Vagina (tissue), 2 donors: ENCODE measurements at regions not wholly inside any gene's neighbourhood (a gene's known extent, or its start where the extent isn't known, plus 50 kb on each side); places are given as distances from the start of the nearest gene placed in this dataset.

Experiments used
- DNase-seq, 2 donors: peaks; one replicate each; pipeline ENCODE4 v3.0.0-alpha.2; 2017; ENCODE audit errors: extremely low spot score in 2 of 2
- H3K27ac ChIP-seq: fragments of 200-600 bp; sonication (generic); one replicate; pipeline ENCODE4 v1.5.1; 2019
- H3K27me3 ChIP-seq: fragments of 200-600 bp; sonication (generic); one replicate; pipeline ENCODE4 v1.5.1; 2019
- H3K36me3 ChIP-seq, 2 donors: fragments of 200-600 bp; sonication (generic); one replicate each; pipeline ENCODE4 v1.5.1; 2017 to 2019
- H3K4me1 ChIP-seq: fragments of 200-600 bp; sonication (generic); one replicate; pipeline ENCODE4 v1.5.1; 2019
- H3K4me3 ChIP-seq, 2 donors: fragments of 200-600 bp; sonication (generic); 1 replicate in 1 of 2; 2 replicates in 1 of 2; pipeline ENCODE4 v1.5.1; 2016 to 2019
- H3K9me3 ChIP-seq: fragments of 200-600 bp; sonication (generic); one replicate; pipeline ENCODE4 v1.5.1; 2019
- CTCF ChIP-seq, 3 experiments: fragments of 450-650 bp in 2 of 3; fragments of 200-600 bp in 1 of 3; sonication (generic) in 1 of 3; IDR thresholded peaks; one replicate each; pipeline ENCODE4 v1.5.1; 2017 to 2019; ENCODE audit warnings: antibody characterized with exemption in 3 of 3, mild to moderate bottlenecking in 2 of 3, moderate library complexity in 2 of 3
- POLR2A ChIP-seq, 2 donors: fragments of 450-650 bp; IDR thresholded peaks; one replicate each; pipeline ENCODE4 v1.6.1; 2017; ENCODE audit warnings: antibody characterized with exemption in 2 of 2, mild to moderate bottlenecking in 2 of 2, moderate library complexity in 2 of 2
- POLR2AphosphoS5 ChIP-seq, 2 donors: sonication (generic); formaldehyde crosslinking; IDR thresholded peaks; one replicate each; pipeline ENCODE4 v1.9.0; 2017; ENCODE audit warnings: antibody characterized with exemption in 2 of 2, mild to moderate bottlenecking in 2 of 2, low read depth in 1 of 2; ENCODE audit not compliant: insufficient read depth in 1 of 2
- intact Hi-C: fragments of 100-400 bp; cut with DNase I; formaldehyde crosslinking; loops from one replicate; pipeline ENCODE4 v1.15.1; 2023

GRCh38 chr7:131218727-131219128, 108.9 kb upstream of the MKLN1 start:
- TF ChIP-seq POLR2AphosphoS5 (IDR thresholded peaks at IDR 0.05; ENCODE audit: insufficient read depth in 1 of 2, low read depth in 1 of 2), result no peak
- TF ChIP-seq CTCF (IDR thresholded peaks at IDR 0.05), result no peak
- peak overlapping the region; percentile 51 for H3K27ac ChIP-seq

GRCh38 chr7:131219312-131220041, 108.2 kb upstream of the MKLN1 start:
- TF ChIP-seq CTCF (IDR thresholded peaks at IDR 0.05) (no peak), POLR2AphosphoS5 (IDR thresholded peaks at IDR 0.05; ENCODE audit: insufficient read depth in 1 of 2, low read depth in 1 of 2) (peak; percentile 15 to 31), POLR2A (IDR thresholded peaks at IDR 0.05) (no peak)
- no peaks in the 10 kb centered on the region for H3K36me3 ChIP-seq
- no peak for DNase-seq
- no peaks in the 10 kb centered on the region for H3K27me3 ChIP-seq
- peak overlapping the region; percentile 51 for H3K27ac ChIP-seq
- intact Hi-C loops, result loop anchor here (10.0 kb wide), 1 partner anchor 115 kb away; no protein-coding TSS in a partner anchor
- no peak overlapping the region for H3K4me3 ChIP-seq
- H3K9me3 ChIP-seq, result no peaks in the 10 kb centered on the region
- H3K4me1 ChIP-seq, result no peaks in the 10 kb centered on the region

More at GRCh38 chr7:131218727-131219128, 108.9 kb upstream of the MKLN1 start:
- Histone ChIP-seq H3K27me3 (no peaks in the 10 kb centered on the region), H3K36me3 (no peaks in the 10 kb centered on the region), H3K4me1 (no peaks in the 10 kb centered on the region), H3K4me3 (no peak overlapping the region), H3K9me3 (no peaks in the 10 kb centered on the region)
- intact Hi-C loops, result loop anchor here (10.0 kb wide), 1 partner anchor 114 kb away; no protein-coding TSS in a partner anchor
- no peak for DNase-seq

GRCh38 chr7:131221061-131221460, 106.6 kb upstream of the MKLN1 start:
- no peaks in the 10 kb centered on the region for H3K9me3 ChIP-seq
- TF ChIP-seq CTCF (IDR thresholded peaks at IDR 0.05) (no peak), POLR2A (IDR thresholded peaks at IDR 0.05) (no peak), POLR2AphosphoS5 (IDR thresholded peaks at IDR 0.05; ENCODE audit: insufficient read depth in 1 of 2, low read depth in 1 of 2) (no peak)
- H3K36me3 ChIP-seq, result no peaks in the 10 kb centered on the region
- no peak overlapping the region for H3K4me3 ChIP-seq
- DNase-seq, result no peak
- H3K4me1 ChIP-seq, result peaks cover 11% of the 10 kb centered on the region
- intact Hi-C loops, result no loop called here
- H3K27me3 ChIP-seq, result no peaks in the 10 kb centered on the region
- no peak overlapping the region for H3K27ac ChIP-seq

GRCh38 chr7:131222171-131222570, 105.5 kb upstream of the MKLN1 start:
- no peaks in the 10 kb centered on the region for H3K9me3 ChIP-seq
- H3K4me3 ChIP-seq, result no peak overlapping the region
- TF ChIP-seq CTCF (IDR thresholded peaks at IDR 0.05) (no peak), POLR2A (IDR thresholded peaks at IDR 0.05) (no peak), POLR2AphosphoS5 (IDR thresholded peaks at IDR 0.05; ENCODE audit: insufficient read depth in 1 of 2, low read depth in 1 of 2) (no peak)
- no peak for DNase-seq
- no peaks in the 10 kb centered on the region for H3K27me3 ChIP-seq
- peaks cover 20% of the 10 kb centered on the region for H3K4me1 ChIP-seq
- H3K27ac ChIP-seq, result no peak overlapping the region
- intact Hi-C loops, result no loop called here
- H3K36me3 ChIP-seq, result no peaks in the 10 kb centered on the region

DNA sequence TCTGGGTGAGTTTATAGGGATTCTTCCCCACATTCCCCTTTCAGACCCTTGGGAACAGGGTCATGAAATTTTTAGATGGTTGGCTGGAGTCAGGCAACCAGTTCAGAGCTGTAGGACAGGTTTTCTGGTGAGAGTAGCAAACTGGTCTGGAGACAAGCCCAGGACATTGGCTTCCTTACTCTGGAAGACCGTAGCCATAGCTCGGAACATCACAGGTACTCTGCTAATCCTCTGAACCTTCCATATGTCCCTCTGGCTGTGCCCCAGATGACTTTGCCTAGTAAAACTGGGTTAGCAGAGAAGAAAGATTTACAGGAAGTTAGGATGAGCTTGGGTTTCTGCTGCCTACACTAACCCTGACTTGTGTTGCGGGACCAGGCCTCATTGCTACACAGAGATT, 104.5 kb upstream of the MKLN1 start:
- Histone ChIP-seq H3K27me3 (no peaks in the 10 kb centered on the region), H3K27ac (no peak overlapping the region), H3K4me3 (no peak overlapping the region), H3K4me1 (peaks cover 20% of the 10 kb centered on the region), H3K9me3 (no peaks in the 10 kb centered on the region), H3K36me3 (no peaks in the 10 kb centered on the region)
- no peak for DNase-seq
- TF ChIP-seq CTCF (IDR thresholded peaks at IDR 0.05) (no peak), POLR2A (IDR thresholded peaks at IDR 0.05) (no peak), POLR2AphosphoS5 (IDR thresholded peaks at IDR 0.05; ENCODE audit: insufficient read depth in 1 of 2, low read depth in 1 of 2) (no peak)
- intact Hi-C loops, result no loop called here
